ENCODE measurements at regions not wholly inside any gene's neighbourhood (a gene's known extent, or its start where the extent isn't known, plus 50 kb on each side); places are given as distances from the start of the nearest gene placed in this dataset.

GRCh38 chr7:142356166-142356565 is 98.3 kb upstream of the PRSS58 start:
- TF ChIP-seq, protein P1, sequence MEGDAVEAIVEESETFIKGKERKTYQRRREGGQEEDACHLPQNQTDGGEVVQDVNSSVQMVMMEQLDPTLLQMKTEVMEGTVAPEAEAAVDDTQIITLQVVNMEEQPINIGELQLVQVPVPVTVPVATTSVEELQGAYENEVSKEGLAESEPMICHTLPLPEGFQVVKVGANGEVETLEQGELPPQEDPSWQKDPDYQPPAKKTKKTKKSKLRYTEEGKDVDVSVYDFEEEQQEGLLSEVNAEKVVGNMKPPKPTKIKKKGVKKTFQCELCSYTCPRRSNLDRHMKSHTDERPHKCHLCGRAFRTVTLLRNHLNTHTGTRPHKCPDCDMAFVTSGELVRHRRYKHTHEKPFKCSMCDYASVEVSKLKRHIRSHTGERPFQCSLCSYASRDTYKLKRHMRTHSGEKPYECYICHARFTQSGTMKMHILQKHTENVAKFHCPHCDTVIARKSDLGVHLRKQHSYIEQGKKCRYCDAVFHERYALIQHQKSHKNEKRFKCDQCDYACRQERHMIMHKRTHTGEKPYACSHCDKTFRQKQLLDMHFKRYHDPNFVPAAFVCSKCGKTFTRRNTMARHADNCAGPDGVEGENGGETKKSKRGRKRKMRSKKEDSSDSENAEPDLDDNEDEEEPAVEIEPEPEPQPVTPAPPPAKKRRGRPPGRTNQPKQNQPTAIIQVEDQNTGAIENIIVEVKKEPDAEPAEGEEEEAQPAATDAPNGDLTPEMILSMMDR (optimal IDR thresholded peaks at IDR 0.05 in 1 of 3, IDR thresholded peaks at IDR 0.05 in 1 of 3, conservative IDR thresholded peaks at IDR 0.05 in 1 of 3; ENCODE audit: extremely low read depth in 1 of 3, insufficient read depth in 2 of 3, low read length in 3 of 3), result no peak
- no peak for TF ChIP-seq EZH2 (IDR thresholded peaks at IDR 0.05; ENCODE audit: low read length)
